DMS114 treated with DMSO at 0.1 percent for 48 hours (cell line): ENCODE measurements at regions not wholly inside any gene's neighbourhood (a gene's known extent, or its start where the extent isn't known, plus 50 kb on each side); places are given as distances from the start of the nearest gene placed in this dataset.
"Not testable (repeated sequence)": the region's sequence is repeated elsewhere in the genome, so short reads cannot be mapped to it uniquely, and the experiment has no call there.

Source experiments
- DNase-seq: peaks from one replicate; lab custom pipeline; 2025; ENCODE audit not compliant: unreplicated experiment; lab: John Stamatoyannopoulos, UW

DNA sequence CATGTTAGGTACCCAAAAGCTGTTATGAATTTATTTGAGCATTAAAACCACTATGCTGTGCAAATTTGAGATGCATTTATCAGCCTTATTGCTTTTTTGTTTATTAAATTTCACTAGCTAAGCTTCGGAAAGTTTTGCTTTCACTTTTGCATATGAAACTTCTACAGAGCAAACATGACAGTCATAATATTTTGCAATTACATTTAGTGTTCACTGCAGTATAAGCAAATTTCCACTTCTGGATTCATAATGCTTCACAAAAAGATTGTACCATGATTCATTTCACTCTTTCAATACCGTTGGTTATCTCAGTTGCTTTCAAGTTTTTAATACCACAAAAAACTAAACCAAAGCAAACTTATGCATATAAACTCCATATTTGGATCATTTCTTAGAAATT lies 228.7 kb upstream of the SLC8A1 start:
- no peak for DNase-seq

DNA sequence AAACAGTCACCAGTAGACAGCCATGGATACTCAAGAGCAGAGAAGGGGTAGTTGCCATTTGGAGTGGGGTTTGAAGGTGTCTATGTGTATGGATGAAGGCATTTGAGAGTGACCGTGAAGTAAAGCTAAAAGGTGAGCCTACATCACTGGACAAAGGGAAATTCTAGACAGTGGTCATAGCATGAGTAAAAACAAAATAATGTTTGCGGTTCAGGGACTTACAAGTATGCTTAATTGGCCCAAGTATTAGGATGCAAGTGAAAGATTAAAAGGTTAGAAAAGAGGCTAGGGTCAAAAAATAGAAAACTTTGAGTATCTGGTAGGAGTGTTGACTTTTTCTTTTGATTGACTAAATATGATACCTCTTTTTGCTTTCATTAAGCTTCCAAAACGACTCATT lies 238.1 kb upstream of the SLC8A1 start:
- DNase-seq: no peak

GRCh38 chr2:40690525-40690924 lies 238.6 kb upstream of the SLC8A1 start:
- DNase-seq: no peak

DNA sequence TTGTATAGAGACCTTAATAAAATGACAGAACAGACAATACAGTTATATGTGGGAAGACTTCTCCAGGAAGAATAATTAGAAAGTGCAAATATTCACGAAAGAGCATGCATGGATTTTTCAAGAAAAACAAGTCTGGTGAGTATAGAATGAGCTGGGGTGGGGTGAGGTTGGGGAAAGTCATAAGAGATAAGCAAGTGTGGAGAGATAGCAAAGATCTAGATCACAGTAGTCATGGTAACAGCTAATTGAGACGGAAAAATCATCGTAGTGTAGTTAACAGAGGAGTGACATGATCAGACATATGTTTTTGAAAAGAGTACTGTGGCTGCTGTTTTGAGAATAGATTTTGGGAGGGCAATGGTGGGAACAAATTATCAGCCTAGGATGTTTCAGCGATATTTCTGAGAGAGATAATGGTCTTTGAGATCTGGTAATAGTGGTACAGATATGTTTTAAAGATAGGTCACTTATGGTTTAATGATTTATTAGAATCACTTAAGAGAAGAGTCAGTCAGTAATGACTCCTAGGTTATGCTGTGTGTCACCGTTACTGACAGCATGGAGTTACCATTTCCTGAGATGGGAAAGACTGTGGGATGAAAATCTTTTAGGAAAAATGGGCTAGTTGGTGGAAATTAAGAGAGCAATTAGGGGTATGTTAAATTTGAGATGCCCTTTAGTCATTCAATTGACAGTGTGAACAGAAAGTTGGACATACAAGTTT lies 248.5 kb upstream of the SLC8A1 start:
- DNase-seq: no peak

DNA sequence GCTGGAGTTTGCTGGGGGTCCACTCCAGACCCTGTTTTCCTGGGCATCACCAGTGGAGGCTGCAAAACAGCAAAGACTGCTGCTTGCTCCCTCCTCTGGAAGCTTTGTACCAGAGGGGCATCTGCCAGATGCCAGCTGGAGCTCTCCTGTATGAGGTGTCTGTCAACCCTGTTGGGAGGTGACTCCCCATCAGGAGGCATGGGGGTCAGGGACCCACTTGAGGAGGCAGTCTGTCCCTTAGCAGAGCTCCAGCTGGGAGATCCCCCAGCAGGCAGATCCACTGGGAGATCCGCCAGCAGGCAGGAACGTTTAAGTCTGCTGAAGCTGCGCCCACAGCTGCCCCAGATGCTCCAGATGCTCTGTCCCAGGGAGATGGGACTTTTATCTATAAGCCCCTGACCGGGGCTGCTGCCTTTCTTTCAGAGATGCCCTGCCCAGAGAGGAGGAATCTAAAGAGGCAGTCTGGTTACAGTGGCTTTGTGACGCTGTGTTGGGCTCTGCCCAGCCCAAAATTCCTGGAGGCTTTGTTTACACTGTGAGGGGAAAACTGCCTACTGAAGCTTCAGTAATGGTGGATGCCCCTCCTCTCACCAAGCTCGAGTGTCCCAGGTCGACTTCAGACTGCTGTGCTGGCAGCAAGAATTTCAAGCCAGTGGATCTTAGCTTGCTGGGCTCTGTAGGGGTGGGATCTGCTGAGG lies 260.5 kb upstream of the SLC8A1 start:
- not testable (repeated sequence) for DNase-seq

DNA sequence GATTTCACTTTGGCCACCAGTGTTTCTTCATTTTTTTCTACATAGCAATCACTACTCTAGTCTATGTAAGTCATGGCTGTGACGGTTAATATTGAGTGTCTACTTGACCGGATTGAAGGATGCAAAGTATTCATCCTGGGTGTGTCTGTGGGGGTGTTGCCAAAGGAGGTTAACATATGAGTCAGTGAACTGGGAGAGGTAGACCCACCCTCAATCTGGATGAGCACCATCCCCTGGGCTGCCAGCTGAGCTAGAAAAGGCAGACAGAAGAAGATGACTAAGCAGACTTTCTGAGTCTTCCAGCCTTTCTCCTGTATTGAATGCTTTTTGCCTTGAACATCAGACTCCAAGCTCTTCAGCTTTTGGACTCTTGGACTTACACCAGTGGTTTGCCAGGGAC lies 265.0 kb upstream of the SLC8A1 start:
- DNase-seq: no peak

GRCh38 chr2:40719414-40719813 lies 267.5 kb upstream of the SLC8A1 start:
- DNase-seq: no peak

DNA sequence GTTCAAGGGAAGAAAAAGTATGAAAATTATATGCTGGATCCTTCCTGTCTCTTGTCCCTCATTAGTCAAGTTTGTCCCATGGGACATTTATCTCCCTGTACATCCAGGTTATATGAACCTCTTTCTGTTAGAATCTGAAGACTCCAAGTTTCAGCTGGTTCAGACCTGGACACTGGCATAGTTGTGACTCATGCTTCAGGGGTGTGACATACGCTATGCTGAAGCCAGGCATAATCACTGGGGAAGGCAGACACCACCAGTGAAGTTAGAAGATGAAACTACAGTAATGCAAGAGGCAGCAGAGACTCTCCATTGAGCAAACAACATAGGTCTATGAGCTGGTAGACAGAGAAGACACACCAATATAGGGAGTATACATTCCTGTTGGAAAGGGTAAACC lies 269.7 kb upstream of the SLC8A1 start:
- no peak for DNase-seq

- no peak for DNase-seq
Observed at GRCh38 chr2:40723194-40723593, 271.3 kb upstream of the SLC8A1 start.

DNA sequence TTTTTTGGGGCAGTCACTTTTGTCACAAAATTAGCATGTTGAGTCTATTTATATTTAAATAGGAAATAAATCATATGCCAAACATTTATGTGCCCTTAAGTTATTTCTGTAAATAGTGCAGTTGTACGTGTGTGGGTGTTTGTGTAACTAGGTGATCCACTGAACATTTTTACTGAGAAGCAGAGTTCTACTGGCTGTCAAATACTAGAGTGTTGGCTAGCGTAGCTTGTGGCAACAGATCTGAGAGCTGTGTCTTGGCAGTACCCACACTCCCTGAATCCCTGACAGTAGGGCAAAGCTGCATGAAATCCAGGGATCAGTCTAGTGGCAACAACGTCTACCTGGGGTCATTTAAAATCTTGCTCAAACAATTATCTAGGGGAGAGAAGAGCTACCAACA lies 273.1 kb upstream of the SLC8A1 start:
- no peak for DNase-seq

- no peak for DNase-seq
Observed at GRCh38 chr2:40725950-40726349, 274.1 kb upstream of the SLC8A1 start.

GRCh38 chr2:40734797-40735196 lies 282.9 kb upstream of the SLC8A1 start:
- no peak for DNase-seq

GRCh38 chr2:40737180-40737579 lies 285.3 kb upstream of the SLC8A1 start:
- no peak for DNase-seq

GRCh38 chr2:40740419-40740818 lies 288.5 kb upstream of the SLC8A1 start:
- no peak for DNase-seq

DNA sequence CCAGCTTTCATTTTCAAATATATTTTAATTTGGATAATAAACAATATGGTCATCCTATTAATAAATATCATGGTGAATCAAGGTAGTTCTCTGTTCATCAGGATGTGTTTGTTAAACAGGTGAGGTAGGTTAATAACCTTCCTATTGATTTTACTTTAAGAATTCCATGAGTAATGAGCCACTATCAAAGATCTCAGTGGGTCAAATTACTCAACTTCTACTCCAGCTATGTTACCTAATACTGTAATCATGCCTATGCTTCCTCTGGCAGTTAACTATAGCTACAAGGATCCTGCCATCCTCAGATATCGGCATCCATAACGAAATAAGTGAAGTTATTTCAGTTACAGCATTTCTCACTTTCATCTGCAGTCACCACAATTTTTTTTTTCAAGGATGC lies 289.6 kb upstream of the SLC8A1 start:
- no peak for DNase-seq

GRCh38 chr2:40746191-40746590 lies 294.3 kb upstream of the SLC8A1 start:
- DNase-seq: no peak

GRCh38 chr2:40751981-40752380 lies 300.1 kb upstream of the SLC8A1 start:
- DNase-seq: no peak

GRCh38 chr2:40752796-40753195 lies 300.9 kb upstream of the SLC8A1 start:
- DNase-seq: no peak

- no peak for DNase-seq
Observed at GRCh38 chr2:40754912-40755311, 303.0 kb upstream of the SLC8A1 start.

DNA sequence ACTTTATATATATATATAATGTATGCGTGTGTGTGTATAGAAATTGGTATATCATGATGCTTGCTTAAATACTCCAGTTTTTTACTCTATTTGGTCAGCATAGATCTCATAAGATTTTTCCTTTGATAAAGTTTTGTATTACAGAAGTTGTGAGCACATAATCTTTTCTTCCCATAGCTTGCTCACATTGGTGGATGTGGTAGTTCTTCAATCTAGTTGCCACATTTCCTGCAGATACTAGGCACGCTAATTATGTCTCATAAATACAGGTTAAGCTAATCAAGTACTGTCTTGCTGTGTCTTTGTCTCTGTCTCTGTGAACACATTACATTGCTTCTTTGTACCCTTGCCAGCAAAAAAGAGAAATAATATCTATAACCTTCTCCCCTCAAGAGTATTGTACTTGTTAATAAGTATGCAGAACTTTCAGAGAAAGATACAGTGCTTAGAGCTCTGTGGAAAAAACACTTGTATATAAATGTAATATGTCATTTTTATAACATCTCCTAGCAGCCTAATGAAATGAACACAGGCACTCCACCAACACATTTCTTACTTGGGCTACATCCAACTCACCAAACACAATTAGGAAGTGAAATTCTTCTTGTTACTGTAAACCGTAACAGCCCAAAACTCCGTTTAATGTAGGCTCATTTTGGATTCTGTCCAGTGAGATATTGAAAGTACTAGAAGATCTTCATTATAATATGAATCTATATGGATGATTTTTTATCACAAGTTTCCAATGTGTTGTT lies 306.7 kb upstream of the SLC8A1 start:
- DNase-seq: no peak

DNA sequence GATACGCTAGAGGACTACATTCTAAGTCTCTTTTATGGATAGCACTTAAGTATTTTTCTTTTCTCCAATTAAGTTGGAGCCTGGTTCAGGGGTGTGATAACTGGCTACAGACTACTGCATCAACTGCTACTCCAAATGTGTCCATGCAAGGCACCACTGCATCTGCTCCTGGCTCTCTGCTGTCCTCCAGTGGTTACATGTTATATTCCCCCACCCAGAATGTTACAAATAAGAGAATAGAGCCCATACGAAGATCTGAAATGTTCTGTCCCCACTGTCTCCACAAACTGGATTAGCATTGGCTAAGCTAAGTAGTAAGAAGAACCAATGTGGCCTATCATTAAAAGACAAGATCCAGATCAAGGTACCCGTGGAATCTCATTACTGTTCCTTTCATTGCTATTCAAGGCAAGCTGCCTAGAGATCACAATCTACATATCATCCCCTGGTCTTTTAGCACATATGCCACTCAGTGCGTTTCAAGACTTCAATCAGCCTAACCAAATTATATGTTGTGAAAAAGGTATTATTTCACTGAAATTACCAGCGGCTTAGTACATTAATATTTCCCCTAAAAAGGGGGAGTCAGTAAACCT lies 308.3 kb upstream of the SLC8A1 start:
- peak; percentile 19 for DNase-seq

GRCh38 chr2:40773291-40773690 lies 321.4 kb upstream of the SLC8A1 start:
- DNase-seq: no peak
